ENCODE measurements at regions not wholly inside any gene's neighbourhood (a gene's known extent, or its start where the extent isn't known, plus 50 kb on each side); places are given as distances from the start of the nearest gene placed in this dataset.
"Not testable (repeated sequence)": the region's sequence is repeated elsewhere in the genome, so short reads cannot be mapped to it uniquely, and the experiment has no call there.

- DNase-seq = no peak
Measured at GRCh38 chr3:28971156-28971555, 309.7 kb upstream of the RBMS3 start.

DNA sequence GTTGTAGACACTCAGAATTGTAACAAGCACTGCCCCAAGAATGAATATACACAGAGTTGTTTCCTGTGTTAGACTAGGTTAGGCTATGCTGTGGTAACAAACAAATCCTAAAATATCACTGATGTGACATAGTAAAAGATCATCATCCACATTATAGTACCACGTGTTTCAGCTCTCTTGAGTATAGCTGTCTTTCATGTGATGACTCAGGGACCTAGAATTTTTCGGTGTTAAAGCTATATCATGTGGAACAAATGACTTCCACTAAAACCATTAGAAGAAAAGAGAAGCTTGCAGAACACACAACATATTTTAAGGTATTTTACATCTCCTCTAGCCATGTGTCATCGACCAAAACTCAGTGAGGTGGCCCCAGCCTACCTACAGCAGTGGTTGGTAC is 307.9 kb upstream of the RBMS3 start:
- no peak for DNase-seq

DNA sequence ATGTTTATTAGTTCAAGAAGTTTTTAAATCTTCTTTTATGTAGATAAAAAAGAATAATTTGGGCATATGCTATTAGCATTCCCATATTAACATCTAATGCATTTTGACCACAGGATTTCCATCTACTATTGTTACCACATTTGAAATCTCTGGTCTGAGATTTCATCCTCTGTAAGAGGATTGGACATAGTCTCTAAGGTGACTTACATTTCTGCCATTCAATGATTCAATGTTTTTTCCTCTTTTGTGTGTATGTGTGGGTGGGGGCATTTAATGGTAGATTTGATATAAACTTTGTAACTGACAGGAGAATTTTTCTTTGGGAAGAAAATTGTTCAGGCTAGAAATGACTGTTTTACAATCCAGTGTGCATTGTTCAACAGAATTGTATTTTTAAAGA is 307.3 kb upstream of the RBMS3 start:
- no peak for DNase-seq

GRCh38 chr3:28978092-28978491 is 302.8 kb upstream of the RBMS3 start:
- DNase-seq = no peak

DNA sequence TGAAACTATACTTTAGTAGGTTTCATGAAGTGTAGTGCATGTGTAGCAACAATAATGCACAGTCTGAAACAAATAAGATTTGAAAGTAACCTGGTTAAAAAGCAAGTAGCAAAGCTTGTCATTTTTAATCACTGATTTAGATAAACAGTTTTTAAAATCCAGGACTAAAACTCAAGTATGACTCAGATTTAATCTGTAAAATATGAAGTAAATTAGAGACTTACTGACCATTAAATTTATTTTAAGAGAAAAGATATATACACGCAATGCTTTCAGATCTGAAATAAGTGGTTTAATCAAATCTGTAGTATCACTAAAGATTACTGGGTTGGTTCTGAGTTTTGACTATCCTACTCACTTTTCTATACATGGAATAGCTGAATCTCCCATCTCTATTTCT is 300.7 kb upstream of the RBMS3 start:
- DNase-seq = no peak

GRCh38 chr3:28980631-28981030 is 300.2 kb upstream of the RBMS3 start:
- DNase-seq = no peak

DNA sequence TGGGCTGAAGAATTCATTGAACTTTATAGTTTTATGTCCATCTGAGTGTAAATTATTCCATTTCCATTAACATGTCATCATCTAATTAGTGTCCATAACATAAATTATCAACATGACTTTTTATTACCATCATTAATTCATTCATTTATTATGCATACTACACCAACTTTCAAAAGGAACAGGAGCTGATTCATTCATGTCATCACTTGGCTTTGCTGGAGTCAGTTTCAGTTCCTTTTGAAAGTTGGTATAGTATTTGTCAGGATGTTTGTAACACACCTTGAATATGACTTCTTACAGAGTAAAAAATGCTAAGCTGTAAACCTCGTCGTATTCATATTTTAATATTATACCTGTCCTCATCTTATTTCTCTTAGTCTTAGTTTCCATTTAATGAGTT is 298.0 kb upstream of the RBMS3 start:
- no peak for DNase-seq

GRCh38 chr3:28986922-28987321 is 293.9 kb upstream of the RBMS3 start:
- no peak for DNase-seq

GRCh38 chr3:28989646-28990089 is 291.2 kb upstream of the RBMS3 start:
- DNase-seq = no peak

GRCh38 chr3:28994161-28994905 is 286.5 kb upstream of the RBMS3 start:
- no peak for DNase-seq

GRCh38 chr3:29004885-29005599 is 275.8 kb upstream of the RBMS3 start:
- no peak for DNase-seq

DNA sequence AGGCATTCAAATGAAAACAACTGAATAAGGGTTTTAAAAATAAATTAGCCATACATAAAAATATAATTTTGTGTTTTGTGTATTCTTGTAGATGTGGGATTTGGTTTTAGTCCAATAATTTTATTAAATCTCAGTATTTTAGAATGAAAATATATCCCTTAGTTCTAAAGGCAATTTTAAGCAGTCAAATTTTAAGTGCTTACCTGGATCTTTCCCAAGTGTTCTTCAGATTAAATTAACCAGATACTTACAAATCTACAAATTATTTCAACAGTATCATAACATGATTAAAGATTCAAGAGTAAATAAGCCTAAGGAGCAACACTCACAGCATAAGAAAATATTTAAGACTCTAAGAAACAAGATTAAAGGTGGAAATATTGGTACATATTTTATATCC is 275.0 kb upstream of the RBMS3 start:
- no peak for DNase-seq

DNA sequence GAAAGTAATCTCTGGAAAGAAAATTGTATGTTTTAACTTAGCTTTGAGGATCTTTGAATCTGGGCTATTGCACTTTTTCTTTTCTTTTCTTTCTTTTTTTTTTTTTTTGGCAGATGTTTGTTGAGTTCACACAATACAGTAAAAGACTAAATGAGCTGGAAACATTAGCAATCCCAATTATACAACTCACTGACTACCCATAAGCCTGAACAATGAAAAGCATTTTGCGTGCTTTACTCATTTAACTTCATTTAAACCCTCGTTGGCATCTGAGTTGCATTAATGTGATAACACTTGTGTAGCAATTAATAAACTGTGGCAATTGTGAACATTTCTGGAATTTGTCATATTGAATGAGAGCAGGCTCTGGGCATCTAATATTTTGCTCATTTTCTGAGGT is 269.4 kb upstream of the RBMS3 start:
- no peak for DNase-seq

GRCh38 chr3:29011966-29012365 is 268.9 kb upstream of the RBMS3 start:
- DNase-seq = no peak

- DNase-seq = no peak
Measured at GRCh38 chr3:29022976-29023375, 257.9 kb upstream of the RBMS3 start.

GRCh38 chr3:29026286-29026685 is 254.6 kb upstream of the RBMS3 start:
- no peak for DNase-seq

DNA sequence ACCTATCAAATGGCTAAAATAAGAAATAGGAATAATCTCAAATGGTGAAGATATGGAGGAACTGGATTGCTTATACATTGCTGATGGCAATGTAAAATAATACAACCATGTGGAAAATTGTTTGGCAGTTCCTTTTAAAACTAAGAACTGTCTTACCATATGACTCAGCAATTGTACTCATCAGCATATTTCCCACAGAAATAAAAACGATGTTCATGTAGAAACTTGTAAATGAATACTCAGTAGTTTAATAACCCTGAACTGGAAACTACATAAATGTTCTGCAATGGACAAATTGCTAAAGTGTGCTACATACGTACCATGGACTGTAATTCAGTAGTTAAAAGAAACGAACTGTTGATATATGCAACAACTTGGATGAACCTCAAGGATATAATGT is 253.9 kb upstream of the RBMS3 start:
- DNase-seq = no peak

DNA sequence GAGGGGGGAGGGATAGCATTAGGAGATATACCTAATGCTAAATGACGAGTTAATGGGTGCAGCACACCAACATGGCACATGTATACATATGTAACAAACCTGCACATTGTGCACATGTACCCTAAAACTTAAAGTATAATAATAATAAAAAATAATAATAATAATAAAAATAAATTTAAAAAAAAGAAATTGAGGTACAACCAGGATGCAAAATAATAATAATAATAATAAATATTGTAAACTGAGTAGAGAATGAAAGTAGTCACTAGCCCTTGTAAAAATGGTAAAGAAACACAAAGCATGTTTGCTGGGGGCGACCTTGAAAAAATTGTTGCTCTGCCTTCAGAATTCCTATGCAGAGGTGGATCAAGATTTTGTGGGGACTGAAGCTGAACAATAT is 249.7 kb upstream of the RBMS3 start:
- not testable (repeated sequence) for DNase-seq

DNA sequence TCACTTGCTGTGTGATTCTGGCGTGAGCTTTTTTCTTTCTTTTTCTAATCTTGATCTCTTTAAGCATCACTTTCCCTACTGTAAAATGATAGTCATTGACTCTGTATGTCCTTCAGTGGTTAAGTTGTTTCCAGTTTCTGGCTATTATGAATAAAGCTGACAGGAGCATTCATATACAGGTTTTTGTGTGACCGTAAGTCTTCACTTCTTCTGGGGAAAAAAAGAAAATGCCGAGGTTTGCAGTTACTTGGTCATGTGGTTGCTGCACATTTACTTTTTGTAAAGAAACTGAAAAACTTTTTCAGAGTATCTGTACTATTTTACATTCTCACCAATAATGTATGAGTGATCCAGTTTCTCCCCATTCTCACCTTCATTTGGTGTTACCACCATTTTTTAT is 247.4 kb upstream of the RBMS3 start:
- DNase-seq = no peak

GRCh38 chr3:29050155-29050554 is 230.7 kb upstream of the RBMS3 start:
- DNase-seq = no peak

DNA sequence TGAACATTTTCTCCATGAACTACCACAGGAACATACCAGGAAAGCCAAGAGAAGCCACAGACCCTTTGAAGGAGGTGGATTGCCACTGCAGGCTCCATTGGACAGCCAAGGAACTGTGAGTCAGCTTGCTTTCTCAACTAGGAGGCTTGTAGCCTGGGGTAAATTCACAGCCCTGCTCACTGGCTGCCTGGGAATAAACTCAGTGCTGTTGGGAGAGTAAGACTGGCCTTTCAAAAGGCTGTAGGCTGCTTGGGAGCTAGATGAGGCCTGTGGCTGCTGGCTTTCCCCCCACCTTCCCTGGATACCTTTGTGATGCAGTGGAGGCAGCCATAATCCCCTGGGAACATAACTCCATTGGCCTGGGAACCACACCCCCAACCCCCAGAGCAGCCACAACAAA is 223.5 kb upstream of the RBMS3 start:
- DNase-seq = no peak

DNA sequence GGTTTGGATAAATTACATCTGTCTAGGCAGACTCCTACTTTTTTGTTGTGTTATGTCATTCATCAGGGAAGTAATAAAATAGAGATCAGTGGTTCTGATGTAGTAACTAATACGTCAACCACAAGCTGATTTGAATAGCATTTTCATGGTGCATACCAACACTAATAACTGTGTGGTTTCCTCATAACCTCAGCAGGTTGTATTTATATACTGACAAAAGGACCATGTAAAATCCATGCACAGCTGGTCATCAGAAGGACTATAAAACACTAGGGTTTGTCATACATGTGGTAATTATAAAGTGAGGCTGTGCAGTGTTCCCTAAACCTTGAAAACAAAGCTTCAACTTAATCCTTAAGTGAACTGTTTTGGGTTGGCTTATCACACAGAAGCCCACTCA is 216.8 kb upstream of the RBMS3 start:
- no peak for DNase-seq

GRCh38 chr3:29065211-29065785 is 215.6 kb upstream of the RBMS3 start:
- peak; percentile 76 for DNase-seq

- no peak for DNase-seq
Measured at GRCh38 chr3:29067007-29067406, 213.9 kb upstream of the RBMS3 start.

All from DMS153 (cell line).